ENCODE measurements at regions not wholly inside any gene's neighbourhood (a gene's known extent, or its start where the extent isn't known, plus 50 kb on each side); places are given as distances from the start of the nearest gene placed in this dataset.

DNA sequence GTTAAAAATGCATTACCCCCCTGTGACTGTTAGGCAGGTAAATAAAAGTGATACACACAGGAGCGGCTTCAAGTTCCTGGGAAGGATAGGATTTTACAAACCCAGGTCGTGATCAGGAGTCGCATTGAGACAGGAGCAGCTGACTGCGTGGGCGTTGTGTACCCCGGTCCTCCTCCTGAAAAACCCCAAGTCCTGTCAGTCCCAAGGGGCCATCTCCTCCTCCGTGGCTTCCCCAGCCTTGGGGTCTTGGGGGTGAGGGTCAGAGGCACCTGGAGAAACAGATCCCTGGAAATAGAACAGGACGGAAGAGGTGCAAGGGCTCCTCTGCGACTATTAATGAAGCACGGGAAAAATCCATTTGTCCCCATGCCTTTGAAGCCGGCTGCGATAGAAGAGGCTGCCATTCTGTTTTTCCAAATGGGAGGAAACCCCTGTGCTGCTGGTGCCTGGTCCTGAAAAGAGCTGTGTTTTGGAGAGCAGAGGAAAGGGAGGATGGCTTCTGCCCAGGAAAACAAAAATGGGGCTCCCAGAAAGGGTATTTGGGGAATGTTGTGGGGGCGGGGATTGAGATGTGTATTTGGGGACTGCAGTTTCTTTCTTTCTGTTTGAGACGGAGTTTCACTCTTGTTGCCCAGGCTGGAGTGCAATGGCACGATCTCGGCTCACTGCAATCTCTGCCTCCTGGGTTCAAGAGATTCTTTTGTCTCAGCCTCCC lies 143.1 kb downstream of the ZNF664 start:
- TF ChIP-seq, protein P1, sequence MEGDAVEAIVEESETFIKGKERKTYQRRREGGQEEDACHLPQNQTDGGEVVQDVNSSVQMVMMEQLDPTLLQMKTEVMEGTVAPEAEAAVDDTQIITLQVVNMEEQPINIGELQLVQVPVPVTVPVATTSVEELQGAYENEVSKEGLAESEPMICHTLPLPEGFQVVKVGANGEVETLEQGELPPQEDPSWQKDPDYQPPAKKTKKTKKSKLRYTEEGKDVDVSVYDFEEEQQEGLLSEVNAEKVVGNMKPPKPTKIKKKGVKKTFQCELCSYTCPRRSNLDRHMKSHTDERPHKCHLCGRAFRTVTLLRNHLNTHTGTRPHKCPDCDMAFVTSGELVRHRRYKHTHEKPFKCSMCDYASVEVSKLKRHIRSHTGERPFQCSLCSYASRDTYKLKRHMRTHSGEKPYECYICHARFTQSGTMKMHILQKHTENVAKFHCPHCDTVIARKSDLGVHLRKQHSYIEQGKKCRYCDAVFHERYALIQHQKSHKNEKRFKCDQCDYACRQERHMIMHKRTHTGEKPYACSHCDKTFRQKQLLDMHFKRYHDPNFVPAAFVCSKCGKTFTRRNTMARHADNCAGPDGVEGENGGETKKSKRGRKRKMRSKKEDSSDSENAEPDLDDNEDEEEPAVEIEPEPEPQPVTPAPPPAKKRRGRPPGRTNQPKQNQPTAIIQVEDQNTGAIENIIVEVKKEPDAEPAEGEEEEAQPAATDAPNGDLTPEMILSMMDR (IDR thresholded peaks at IDR 0.05; ENCODE audit: low read length) = no peak
- TF ChIP-seq EZH2 (IDR thresholded peaks at IDR 0.05; ENCODE audit: borderline replicate concordance, low read length) = no peak
